ENCODE measurements at regions not wholly inside any gene's neighbourhood (a gene's known extent, or its start where the extent isn't known, plus 50 kb on each side); places are given as distances from the start of the nearest gene placed in this dataset.

DNA sequence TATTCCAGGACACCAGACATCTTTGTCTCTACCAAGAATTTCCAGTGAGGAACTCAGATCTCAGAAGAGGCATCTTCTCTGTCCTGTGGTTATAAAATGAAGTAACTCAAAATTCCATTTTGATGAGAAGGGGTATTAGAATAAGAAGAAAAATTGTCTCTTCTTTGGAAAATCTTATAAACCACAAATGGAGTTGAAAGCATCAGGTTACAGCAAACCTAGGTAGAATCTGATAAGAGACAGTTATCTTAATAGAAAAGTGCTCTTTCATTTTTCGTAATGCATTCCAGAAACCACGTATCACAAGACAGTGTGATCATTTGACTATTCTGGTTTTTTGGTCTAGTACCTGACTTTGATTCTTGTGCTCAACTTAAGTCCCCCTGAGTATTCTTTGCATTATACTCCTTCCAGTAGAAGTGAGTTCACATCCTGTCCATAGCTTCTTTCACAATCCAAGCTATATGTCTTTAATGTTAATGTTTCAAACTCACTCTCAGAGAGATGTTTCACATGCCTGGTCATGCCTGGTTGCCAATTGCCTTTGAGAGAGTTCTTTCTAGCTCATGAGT lies 120.9 kb upstream of the PRDX6 start:
- TF ChIP-seq, protein P1, sequence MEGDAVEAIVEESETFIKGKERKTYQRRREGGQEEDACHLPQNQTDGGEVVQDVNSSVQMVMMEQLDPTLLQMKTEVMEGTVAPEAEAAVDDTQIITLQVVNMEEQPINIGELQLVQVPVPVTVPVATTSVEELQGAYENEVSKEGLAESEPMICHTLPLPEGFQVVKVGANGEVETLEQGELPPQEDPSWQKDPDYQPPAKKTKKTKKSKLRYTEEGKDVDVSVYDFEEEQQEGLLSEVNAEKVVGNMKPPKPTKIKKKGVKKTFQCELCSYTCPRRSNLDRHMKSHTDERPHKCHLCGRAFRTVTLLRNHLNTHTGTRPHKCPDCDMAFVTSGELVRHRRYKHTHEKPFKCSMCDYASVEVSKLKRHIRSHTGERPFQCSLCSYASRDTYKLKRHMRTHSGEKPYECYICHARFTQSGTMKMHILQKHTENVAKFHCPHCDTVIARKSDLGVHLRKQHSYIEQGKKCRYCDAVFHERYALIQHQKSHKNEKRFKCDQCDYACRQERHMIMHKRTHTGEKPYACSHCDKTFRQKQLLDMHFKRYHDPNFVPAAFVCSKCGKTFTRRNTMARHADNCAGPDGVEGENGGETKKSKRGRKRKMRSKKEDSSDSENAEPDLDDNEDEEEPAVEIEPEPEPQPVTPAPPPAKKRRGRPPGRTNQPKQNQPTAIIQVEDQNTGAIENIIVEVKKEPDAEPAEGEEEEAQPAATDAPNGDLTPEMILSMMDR (conservative IDR thresholded peaks at IDR 0.05) = no peak
- no peak for TF ChIP-seq EZH2 (IDR thresholded peaks at IDR 0.05; ENCODE audit: low read depth)
